CD4-positive, alpha-beta T cell (primary cell): ENCODE measurements at regions not wholly inside any gene's neighbourhood (a gene's known extent, or its start where the extent isn't known, plus 50 kb on each side); places are given as distances from the start of the nearest gene placed in this dataset.

ENCODE experiments used
- ATAC-seq: fragments of 200-7000 bp; cut with Tn5 transposase; one replicate; pipeline ENCODE4 v1.10.0; 2022; ENCODE audit warnings: mild to moderate bottlenecking; ENCODE audit not compliant: poor library complexity
- CTCF ChIA-PET: fragments of 350-600 bp; sonication (Branson Sonifier 250); formaldehyde crosslinking; loops from one replicate; lab custom pipeline; 2021; ENCODE audit warnings: antibody characterized with exemption, inconsistent platforms; lab: Charles Lee
- POLR2A ChIA-PET: fragments of 350-600 bp; sonication (Branson Sonifier 250); formaldehyde crosslinking; loops from one replicate; lab custom pipeline; 2021; ENCODE audit warnings: antibody characterized with exemption, inconsistent platforms; lab: Charles Lee
- DNase-seq, 14 experiments: peaks; one replicate each; pipeline ENCODE4 v3.0.0-alpha.2; 2013 to 2020; ENCODE audit warnings: mixed read lengths in 2 of 14
- H3K27ac ChIP-seq, 2 donors: one replicate each; pipeline versions ENCODE4 v1.5.1 to v1.7.0; 2013; ENCODE audit warnings: low read length in 2 of 2, low read depth in 1 of 2, mild to moderate bottlenecking in 1 of 2
- H3K27me3 ChIP-seq, 2 experiments: 1 replicate in 1 of 2; 2 replicates in 1 of 2; pipeline versions ENCODE4 v1.6.1 to v1.7.0; 2013; ENCODE audit warnings: low read length in 2 of 2, control low read depth in 1 of 2, mild to moderate bottlenecking in 1 of 2, moderate library complexity in 1 of 2; ENCODE audit not compliant: insufficient read depth in 2 of 2, control insufficient read depth in 1 of 2
- H3K36me3 ChIP-seq: one replicate; pipeline ENCODE4 v1.6.1; 2013; ENCODE audit warnings: low read length, control low read depth; ENCODE audit not compliant: insufficient read depth
- H3K4me1 ChIP-seq: one replicate; pipeline ENCODE4 v1.6.1; 2013; ENCODE audit warnings: low read length, control low read depth; ENCODE audit not compliant: insufficient read depth
- H3K4me3 ChIP-seq: one replicate; pipeline ENCODE4 v1.5.1; 2013; ENCODE audit warnings: mild to moderate bottlenecking, low read length, moderate library complexity
- H3K9me3 ChIP-seq, 2 experiments: 1 replicate in 1 of 2; 2 replicates in 1 of 2; pipeline versions ENCODE4 v1.6.1 to v1.7.0; 2013; ENCODE audit warnings: low read length in 2 of 2, mild to moderate bottlenecking in 2 of 2, control low read depth in 1 of 2, moderate library complexity in 1 of 2; ENCODE audit not compliant: control insufficient read depth in 1 of 2, insufficient read depth in 1 of 2
- H3K27ac Mint-ChIP-seq: one replicate; pipeline ENCODE4 v1.8.0; 2020; ENCODE audit warnings: mixed read lengths
- H3K27me3 Mint-ChIP-seq: one replicate; pipeline ENCODE4 v1.8.0; 2021; ENCODE audit warnings: mixed read lengths
- H3K36me3 Mint-ChIP-seq: one replicate; pipeline ENCODE4 v1.8.0; 2021; ENCODE audit warnings: low read depth, mixed read lengths
- H3K4me1 Mint-ChIP-seq: one replicate; pipeline ENCODE4 v1.8.0; 2021; ENCODE audit warnings: low read depth, mixed read lengths
- H3K4me3 Mint-ChIP-seq: one replicate; pipeline ENCODE4 v1.8.0; 2020; ENCODE audit warnings: mild to moderate bottlenecking, mixed read lengths
- H3K9me3 Mint-ChIP-seq: one replicate; pipeline ENCODE4 v1.8.0; 2020; ENCODE audit warnings: mixed read lengths
- intact Hi-C, 2 experiments: fragments of 100-400 bp; cut with DNase I in 1 of 2; cut with micrococcal nuclease in 1 of 2; formaldehyde crosslinking; loops; one replicate each; pipeline versions ENCODE4 v1.15.1 to v1.9.0; 2023 to 2025; cut with DNase I, micrococcal nuclease
- TF ChIP-seq, protein P1 (sequence below): fragments of 200-600 bp; IDR thresholded peaks from one replicate; pipeline ENCODE4 v1.8.0; 2022; ENCODE audit warnings: antibody characterized with exemption, mild to moderate bottlenecking

DNA sequence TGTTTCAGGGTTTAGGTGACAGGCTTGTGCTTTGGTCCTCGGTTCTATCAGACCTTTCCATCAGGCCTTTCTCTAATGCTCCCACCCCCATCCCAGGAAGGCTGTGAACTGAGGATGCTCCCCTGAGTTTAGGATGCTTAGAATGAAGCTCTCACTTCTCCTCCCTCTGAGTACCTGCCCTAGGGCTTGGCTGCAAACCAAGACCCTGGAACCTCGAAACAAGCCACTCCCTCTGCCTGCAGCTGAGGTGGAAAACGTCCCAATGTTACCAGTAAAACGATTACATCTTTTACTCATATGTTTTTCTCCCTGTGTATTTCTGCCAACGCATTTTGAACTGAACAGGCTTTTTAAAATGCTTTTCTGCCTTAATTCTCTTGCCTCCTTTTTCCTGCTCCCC lies 54.5 kb upstream of the BMAL1 start:
- POLR2A ChIA-PET = no interaction called here
- H3K27ac ChIP-seq = no peak overlapping the region
- no peaks in the 10 kb centered on the region for H3K4me1 ChIP-seq
- H3K4me3 ChIP-seq = no peak overlapping the region
- CTCF ChIA-PET = no interaction called here
- DNase-seq (no peak), ATAC-seq (no peak)
- TF ChIP-seq, protein P1, sequence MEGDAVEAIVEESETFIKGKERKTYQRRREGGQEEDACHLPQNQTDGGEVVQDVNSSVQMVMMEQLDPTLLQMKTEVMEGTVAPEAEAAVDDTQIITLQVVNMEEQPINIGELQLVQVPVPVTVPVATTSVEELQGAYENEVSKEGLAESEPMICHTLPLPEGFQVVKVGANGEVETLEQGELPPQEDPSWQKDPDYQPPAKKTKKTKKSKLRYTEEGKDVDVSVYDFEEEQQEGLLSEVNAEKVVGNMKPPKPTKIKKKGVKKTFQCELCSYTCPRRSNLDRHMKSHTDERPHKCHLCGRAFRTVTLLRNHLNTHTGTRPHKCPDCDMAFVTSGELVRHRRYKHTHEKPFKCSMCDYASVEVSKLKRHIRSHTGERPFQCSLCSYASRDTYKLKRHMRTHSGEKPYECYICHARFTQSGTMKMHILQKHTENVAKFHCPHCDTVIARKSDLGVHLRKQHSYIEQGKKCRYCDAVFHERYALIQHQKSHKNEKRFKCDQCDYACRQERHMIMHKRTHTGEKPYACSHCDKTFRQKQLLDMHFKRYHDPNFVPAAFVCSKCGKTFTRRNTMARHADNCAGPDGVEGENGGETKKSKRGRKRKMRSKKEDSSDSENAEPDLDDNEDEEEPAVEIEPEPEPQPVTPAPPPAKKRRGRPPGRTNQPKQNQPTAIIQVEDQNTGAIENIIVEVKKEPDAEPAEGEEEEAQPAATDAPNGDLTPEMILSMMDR = no peak
- H3K36me3 ChIP-seq = no peaks in the 10 kb centered on the region
- Mint-ChIP-seq H3K27me3 (no peaks in the 10 kb centered on the region), H3K9me3 (no peaks in the 10 kb centered on the region), H3K36me3 (no peaks in the 10 kb centered on the region), H3K4me1 (no peaks in the 10 kb centered on the region), H3K4me3 (no peak overlapping the region), H3K27ac (no peak overlapping the region)
- H3K9me3 ChIP-seq = no peaks in the 10 kb centered on the region
- peaks cover 0 to 3% of the 10 kb centered on the region in 2 experiments for H3K27me3 ChIP-seq
- intact Hi-C loops = no loop called here

DNA sequence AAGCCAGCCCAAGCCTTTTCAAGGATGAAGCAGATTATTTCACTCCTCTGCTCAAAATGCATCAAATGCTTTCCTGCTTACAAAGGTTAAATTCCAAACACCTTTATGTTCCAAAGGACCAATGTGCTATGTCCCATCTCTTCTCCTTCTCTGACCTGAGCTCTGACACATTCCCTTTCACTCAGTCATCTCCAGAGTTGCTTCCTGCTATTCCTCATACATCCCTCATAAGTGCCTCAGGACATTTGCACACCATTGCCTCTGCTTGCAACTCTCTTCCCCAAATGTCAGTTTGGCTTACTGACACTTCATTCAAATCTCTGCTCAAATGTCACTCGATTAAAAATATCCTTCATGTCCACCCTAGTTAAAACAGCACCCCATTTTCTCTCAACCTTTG lies 53.3 kb upstream of the BMAL1 start:
- H3K4me3 Mint-ChIP-seq = no peak overlapping the region
- TF ChIP-seq, protein P1 = no peak
- no peak for DNase-seq
- H3K27me3 Mint-ChIP-seq = no peaks in the 10 kb centered on the region
- ChIA-PET CTCF (no interaction called here), POLR2A (no interaction called here)
- Histone ChIP-seq H3K27me3 (peaks cover 0 to 3% of the 10 kb centered on the region in 2 experiments), H3K36me3 (no peaks in the 10 kb centered on the region), H3K27ac (no peak overlapping the region), H3K4me1 (no peaks in the 10 kb centered on the region), H3K9me3 (no peaks in the 10 kb centered on the region), H3K4me3 (no peak overlapping the region)
- ATAC-seq = no peak
- no peaks in the 10 kb centered on the region for H3K9me3 Mint-ChIP-seq
- H3K36me3 Mint-ChIP-seq = no peaks in the 10 kb centered on the region
- no peaks in the 10 kb centered on the region for H3K4me1 Mint-ChIP-seq
- H3K27ac Mint-ChIP-seq = no peak overlapping the region
- intact Hi-C loops = no loop called here

DNA sequence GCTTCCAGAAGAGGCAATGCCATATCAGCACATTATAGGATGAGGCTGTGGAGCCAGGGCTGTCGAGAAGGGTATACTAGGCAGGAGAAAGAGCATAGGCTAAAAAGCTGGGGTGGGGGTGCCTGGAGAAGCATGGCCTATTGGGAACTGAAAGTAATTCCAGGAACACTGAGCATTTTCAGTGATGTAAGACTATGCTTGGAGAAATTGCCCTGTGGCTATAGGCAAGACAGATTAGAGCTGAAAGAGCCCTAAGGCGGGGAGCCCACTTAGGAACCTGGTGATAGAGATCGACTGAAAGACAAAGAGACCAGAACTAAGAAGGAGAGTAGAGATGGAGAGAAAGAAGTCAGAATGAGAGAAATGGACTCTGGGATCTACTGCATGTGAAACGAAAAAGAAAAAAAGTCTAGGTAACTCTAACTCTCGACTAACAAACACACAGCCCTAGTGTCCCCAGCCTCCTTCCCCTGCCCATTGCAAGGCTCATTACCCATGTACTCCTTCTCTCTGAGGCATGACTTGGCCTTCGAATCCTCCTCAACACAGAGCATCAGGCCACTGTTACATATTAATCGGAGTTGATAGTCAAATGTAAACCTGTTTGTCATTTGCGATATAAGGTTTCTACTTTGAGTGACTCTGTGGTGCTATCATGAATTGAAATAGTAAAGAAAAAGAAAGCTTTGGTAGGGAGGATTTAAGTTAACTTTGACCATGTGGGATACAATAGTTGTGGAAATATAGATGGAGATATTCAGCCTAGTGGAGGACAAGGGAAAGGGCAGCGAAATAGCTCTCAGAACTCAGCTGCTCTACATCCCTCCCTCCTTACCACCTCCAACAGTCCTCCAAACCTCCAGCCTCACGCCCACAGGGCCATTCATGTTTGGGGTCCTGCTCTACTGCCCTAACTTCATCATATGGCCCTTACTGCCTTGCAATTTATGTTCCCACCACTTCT lies 52.3 kb upstream of the BMAL1 start:
- Histone ChIP-seq H3K27ac (no peak overlapping the region), H3K4me3 (no peak overlapping the region), H3K27me3 (peaks cover 0 to 3% of the 10 kb centered on the region in 2 experiments), H3K9me3 (no peaks in the 10 kb centered on the region), H3K4me1 (no peaks in the 10 kb centered on the region), H3K36me3 (no peaks in the 10 kb centered on the region)
- Mint-ChIP-seq H3K4me1 (no peaks in the 10 kb centered on the region), H3K27me3 (no peaks in the 10 kb centered on the region), H3K36me3 (no peaks in the 10 kb centered on the region), H3K4me3 (no peak overlapping the region), H3K27ac (no peak overlapping the region), H3K9me3 (no peaks in the 10 kb centered on the region)
- intact Hi-C loops = no loop called here
- DNase-seq (no peak), ATAC-seq (no peak)
- ChIA-PET CTCF (no interaction called here), POLR2A (no interaction called here)
- TF ChIP-seq, protein P1 = no peak
